ENCODE measurements at regions not wholly inside any gene's neighbourhood (a gene's known extent, or its start where the extent isn't known, plus 50 kb on each side); places are given as distances from the start of the nearest gene placed in this dataset.

DNA sequence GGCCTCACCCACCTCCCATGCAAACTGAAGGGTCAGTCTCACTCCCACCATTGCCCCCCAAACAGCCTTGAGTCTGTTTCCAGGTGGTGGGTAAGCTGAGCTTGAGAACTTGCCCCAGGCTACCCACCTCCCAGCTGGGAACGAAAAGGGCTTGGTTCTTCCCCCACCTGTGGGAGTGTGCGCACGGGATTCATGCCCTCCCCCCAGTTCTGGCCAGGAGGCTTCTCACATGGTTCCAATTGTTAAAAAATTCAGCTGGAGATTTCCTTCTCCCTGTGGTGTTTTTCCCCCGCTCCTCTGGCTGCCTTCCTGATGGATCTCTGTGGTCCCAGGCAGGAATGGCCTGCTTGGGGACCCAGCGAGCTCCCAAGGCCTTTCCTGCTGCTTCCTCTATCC lies 81.8 kb upstream of the C21orf91 start:
- TF ChIP-seq, protein P1, sequence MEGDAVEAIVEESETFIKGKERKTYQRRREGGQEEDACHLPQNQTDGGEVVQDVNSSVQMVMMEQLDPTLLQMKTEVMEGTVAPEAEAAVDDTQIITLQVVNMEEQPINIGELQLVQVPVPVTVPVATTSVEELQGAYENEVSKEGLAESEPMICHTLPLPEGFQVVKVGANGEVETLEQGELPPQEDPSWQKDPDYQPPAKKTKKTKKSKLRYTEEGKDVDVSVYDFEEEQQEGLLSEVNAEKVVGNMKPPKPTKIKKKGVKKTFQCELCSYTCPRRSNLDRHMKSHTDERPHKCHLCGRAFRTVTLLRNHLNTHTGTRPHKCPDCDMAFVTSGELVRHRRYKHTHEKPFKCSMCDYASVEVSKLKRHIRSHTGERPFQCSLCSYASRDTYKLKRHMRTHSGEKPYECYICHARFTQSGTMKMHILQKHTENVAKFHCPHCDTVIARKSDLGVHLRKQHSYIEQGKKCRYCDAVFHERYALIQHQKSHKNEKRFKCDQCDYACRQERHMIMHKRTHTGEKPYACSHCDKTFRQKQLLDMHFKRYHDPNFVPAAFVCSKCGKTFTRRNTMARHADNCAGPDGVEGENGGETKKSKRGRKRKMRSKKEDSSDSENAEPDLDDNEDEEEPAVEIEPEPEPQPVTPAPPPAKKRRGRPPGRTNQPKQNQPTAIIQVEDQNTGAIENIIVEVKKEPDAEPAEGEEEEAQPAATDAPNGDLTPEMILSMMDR (IDR thresholded peaks at IDR 0.05; ENCODE audit: low read depth, low read length) = no peak
- no peak for TF ChIP-seq EZH2phosphoT487 (IDR thresholded peaks at IDR 0.05; ENCODE audit: low read depth)
